SH-SY5Y (cell line): ENCODE measurements at regions not wholly inside any gene's neighbourhood (a gene's known extent, or its start where the extent isn't known, plus 50 kb on each side); places are given as distances from the start of the nearest gene placed in this dataset.

Experiments used
- GATA2 ChIP-seq: IDR thresholded peaks from 2 replicates; pipeline ENCODE4 v1.6.1; 2011; ENCODE audit warnings: mild to moderate bottlenecking, low read depth, low read length
- GATA3 ChIP-seq: IDR thresholded peaks from 2 replicates; pipeline ENCODE4 v1.6.1; 2011; ENCODE audit warnings: low read depth, mild to moderate bottlenecking, low read length, moderate library complexity

- TF ChIP-seq GATA2 (no peak), GATA3 (no peak)
Observed at GRCh38 chr5:96329289-96329688, 103.8 kb downstream of the PCSK1 start.

- TF ChIP-seq GATA3 (no peak), GATA2 (no peak)
Observed at GRCh38 chr5:96327722-96328121, 105.3 kb downstream of the PCSK1 start.

GRCh38 chr5:96326902-96327301 lies 106.1 kb downstream of the PCSK1 start:
- TF ChIP-seq GATA2 (no peak), GATA3 (no peak)

GRCh38 chr5:96324708-96325107 lies 108.3 kb downstream of the PCSK1 start:
- TF ChIP-seq GATA2 (no peak), GATA3 (no peak)

GRCh38 chr5:96322865-96323264 lies 110.2 kb downstream of the PCSK1 start:
- no peak for TF ChIP-seq GATA2
- TF ChIP-seq GATA3 = no peak

- no peak for TF ChIP-seq GATA3
- no peak for TF ChIP-seq GATA2
Observed at GRCh38 chr5:96322217-96322616, 110.8 kb downstream of the PCSK1 start.

GRCh38 chr5:96321345-96321744 lies 111.7 kb downstream of the PCSK1 start:
- TF ChIP-seq GATA2 (no peak), GATA3 (no peak)

- no peak for TF ChIP-seq GATA2
- TF ChIP-seq GATA3 = no peak
Observed at GRCh38 chr5:96320797-96321196, 112.3 kb downstream of the PCSK1 start.

- TF ChIP-seq GATA2 = no peak
- TF ChIP-seq GATA3 = no peak
Observed at GRCh38 chr5:96318569-96319110, 114.4 kb downstream of the PCSK1 start.

GRCh38 chr5:96317945-96318344 lies 115.1 kb downstream of the PCSK1 start:
- no peak for TF ChIP-seq GATA2

GRCh38 chr5:96316487-96316886 lies 116.6 kb downstream of the PCSK1 start:
- no peak for TF ChIP-seq GATA2
- no peak for TF ChIP-seq GATA3

GRCh38 chr5:96316017-96316416 lies 117.0 kb downstream of the PCSK1 start:
- TF ChIP-seq GATA2 (no peak), GATA3 (no peak)

- TF ChIP-seq GATA3 (no peak), GATA2 (no peak)
Observed at GRCh38 chr5:96315431-96315830, 117.6 kb downstream of the PCSK1 start.

GRCh38 chr5:96312383-96312782 lies 120.7 kb downstream of the PCSK1 start:
- TF ChIP-seq GATA2 = no peak
- TF ChIP-seq GATA3 = no peak

GRCh38 chr5:96302174-96302738 lies 130.8 kb downstream of the PCSK1 start:
- no peak for TF ChIP-seq GATA3
- TF ChIP-seq GATA2 = no peak

GRCh38 chr5:96300976-96301375 lies 132.1 kb downstream of the PCSK1 start:
- TF ChIP-seq GATA3 (no peak), GATA2 (no peak)

GRCh38 chr5:96297867-96298266 lies 135.2 kb downstream of the PCSK1 start:
- TF ChIP-seq GATA2 = no peak
- no peak for TF ChIP-seq GATA3
